ENCODE measurements at regions not wholly inside any gene's neighbourhood (a gene's known extent, or its start where the extent isn't known, plus 50 kb on each side); places are given as distances from the start of the nearest gene placed in this dataset.

GRCh38 chr14:46487582-46488350 is 163.8 kb downstream of the RPL10L start:
- TF ChIP-seq EZH2 (optimal IDR thresholded peaks at IDR 0.05; ENCODE audit: low read depth, low read length) (no peak), CTCF (IDR thresholded peaks at IDR 0.05; ENCODE audit: low read length) (no peak)
